Mesenteric fat pad (tissue), 1 donor: ENCODE measurements at regions not wholly inside any gene's neighbourhood (a gene's known extent, or its start where the extent isn't known, plus 50 kb on each side); places are given as distances from the start of the nearest gene placed in this dataset.

Experiments
- DNase-seq: peaks from one replicate; pipeline ENCODE4 v3.0.0-alpha.2; 2020; ENCODE audit warnings: low spot score
- donor health status: DM: yes; HTN: yes; CAD: no.

- no peak for DNase-seq
Measured at GRCh38 chr4:181578911-181579310, 664.3 kb upstream of the TENM3 start.

- no peak for DNase-seq
Measured at GRCh38 chr4:181579486-181579885, 663.7 kb upstream of the TENM3 start.

GRCh38 chr4:181581983-181582382 lies 661.2 kb upstream of the TENM3 start:
- no peak for DNase-seq

DNA sequence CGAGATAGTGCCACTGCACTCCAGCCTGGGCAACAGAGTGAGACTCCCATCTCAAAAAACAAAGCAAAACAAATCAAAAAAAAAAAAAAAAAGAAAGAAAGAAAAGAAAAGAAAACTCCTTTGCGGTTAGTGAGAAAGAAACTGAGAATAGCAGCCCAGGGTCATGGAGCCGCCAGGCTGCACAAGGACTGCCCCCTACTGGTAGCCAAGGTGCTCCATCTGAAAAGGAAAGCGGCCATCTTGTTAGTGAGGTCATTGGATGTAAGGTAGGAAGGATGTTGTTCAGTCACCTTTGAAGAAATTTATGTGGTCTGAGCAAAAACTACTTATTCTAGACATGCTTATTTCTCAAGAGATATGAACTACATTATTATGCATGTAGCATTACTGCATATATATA lies 660.6 kb upstream of the TENM3 start:
- no peak for DNase-seq

- no peak for DNase-seq
Measured at GRCh38 chr4:181588733-181589302, 654.4 kb upstream of the TENM3 start.

GRCh38 chr4:181592221-181592745 lies 650.9 kb upstream of the TENM3 start:
- no peak for DNase-seq

- DNase-seq = no peak
Measured at GRCh38 chr4:181593703-181594102, 649.5 kb upstream of the TENM3 start.

- DNase-seq = no peak
Measured at GRCh38 chr4:181594188-181594587, 649.0 kb upstream of the TENM3 start.

GRCh38 chr4:181595716-181596115 lies 647.5 kb upstream of the TENM3 start:
- no peak for DNase-seq

DNA sequence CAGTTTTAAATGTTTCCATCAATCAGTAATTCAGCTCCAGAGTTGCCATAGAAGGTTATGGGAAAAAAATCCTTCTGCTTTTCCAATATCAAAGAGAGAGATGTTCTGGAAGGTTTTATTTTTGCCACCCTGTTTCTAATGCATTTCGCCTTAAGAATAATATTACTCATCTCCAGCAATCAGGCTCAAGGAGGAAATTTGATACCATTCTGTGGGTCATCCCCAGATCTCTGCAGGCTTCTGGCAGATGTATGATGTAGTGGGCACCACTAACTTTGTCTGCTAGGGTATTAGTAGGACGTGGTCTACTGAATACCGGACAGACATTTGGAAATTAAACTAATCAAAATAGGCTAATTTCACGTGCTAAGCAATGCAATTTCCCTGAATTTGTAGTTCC lies 645.4 kb upstream of the TENM3 start:
- no peak for DNase-seq

DNA sequence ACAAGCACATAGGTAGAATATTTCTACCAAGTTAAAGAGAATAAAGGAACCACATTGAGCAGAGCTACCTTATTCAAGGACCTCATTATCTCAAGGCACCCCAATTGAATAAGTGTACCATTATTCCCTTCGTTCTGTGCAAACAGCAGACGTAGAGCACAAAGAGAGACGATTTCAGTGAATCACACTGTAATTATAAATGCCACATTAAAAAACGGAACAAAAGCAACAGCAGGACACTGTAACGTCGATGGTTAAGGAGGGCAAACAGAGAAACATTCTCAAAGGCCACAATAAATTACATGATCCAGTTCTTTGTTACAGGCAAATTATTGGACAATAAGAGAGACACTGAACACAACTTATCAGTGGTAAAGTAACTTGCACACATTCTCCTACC lies 644.1 kb upstream of the TENM3 start:
- DNase-seq = no peak

DNA sequence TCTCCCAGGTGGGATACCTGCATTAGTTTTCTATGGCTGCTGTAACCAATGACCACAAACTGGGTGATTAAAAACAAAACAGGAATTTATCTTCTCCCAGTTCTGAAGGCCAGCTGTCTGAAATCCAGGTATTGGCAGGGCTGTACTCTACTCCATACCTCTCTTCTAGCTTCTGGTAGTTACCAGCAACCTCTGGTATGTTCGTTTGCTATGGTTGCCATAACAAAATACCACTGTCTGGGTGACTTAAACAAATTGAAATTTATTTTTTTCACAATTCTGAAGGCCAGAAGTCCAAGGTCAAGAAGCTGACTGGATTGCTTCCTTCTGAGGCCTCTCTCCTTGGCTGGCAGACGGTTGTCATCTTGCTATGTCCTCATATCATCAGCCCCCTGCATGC lies 642.1 kb upstream of the TENM3 start:
- no peak for DNase-seq

DNA sequence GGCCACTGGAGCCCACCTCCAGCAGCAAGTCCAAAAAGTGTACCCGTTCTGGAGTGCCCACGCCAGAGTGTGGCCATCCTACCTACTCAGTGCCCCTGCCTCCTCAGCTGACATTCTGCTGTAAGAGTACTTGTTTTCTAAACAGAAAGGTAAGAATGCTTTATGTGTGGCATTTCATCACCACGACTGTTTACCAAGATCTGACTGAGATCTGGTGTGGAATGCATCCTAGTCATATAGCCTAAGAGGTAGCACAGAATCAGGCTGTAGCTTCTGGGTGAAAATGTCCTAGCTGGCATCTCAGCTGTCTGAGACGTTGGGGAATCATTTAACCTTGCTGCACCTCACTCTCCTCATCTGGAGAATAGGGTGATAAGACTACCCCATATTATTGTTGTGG lies 638.7 kb upstream of the TENM3 start:
- no peak for DNase-seq

DNA sequence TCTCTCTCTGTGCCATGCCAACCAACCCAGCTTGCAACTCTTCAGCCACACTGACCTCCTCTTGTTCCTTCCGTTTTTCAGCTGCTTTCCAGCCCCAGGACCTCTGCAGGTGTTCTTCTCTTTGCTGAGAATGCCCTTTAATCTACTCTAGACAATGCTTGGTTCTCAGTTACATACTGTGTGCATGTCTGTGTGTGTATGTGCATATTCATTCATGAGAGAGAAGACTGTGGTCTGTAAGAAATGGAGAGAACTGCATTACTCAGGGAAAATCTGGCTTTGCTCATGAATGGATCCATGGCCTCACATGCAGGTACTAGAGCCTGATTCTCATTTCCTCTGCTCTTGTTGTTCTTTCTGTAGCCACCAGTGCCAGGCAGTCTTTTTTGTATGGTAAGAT lies 636.9 kb upstream of the TENM3 start:
- DNase-seq = no peak

DNA sequence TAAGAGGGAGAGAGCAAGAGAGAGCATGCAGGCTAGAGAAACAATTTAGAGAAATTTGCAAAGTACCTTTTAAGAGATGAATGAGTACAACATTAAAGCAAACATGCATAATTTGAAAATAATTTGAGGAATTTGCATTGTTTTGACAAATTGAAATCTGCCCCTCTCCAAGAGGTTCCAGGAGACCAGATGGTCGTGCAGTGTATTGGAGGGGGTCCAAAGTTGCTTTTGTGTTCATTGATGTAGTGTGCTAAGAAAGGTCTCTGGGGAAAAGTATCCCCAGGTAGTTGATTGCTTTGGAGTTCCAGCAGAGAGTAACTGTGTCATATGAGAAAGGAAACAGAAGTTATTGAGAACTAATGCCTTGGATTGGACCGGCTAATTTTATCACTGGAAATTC lies 635.0 kb upstream of the TENM3 start:
- no peak for DNase-seq

GRCh38 chr4:181611033-181611711 lies 632.0 kb upstream of the TENM3 start:
- no peak for DNase-seq

DNA sequence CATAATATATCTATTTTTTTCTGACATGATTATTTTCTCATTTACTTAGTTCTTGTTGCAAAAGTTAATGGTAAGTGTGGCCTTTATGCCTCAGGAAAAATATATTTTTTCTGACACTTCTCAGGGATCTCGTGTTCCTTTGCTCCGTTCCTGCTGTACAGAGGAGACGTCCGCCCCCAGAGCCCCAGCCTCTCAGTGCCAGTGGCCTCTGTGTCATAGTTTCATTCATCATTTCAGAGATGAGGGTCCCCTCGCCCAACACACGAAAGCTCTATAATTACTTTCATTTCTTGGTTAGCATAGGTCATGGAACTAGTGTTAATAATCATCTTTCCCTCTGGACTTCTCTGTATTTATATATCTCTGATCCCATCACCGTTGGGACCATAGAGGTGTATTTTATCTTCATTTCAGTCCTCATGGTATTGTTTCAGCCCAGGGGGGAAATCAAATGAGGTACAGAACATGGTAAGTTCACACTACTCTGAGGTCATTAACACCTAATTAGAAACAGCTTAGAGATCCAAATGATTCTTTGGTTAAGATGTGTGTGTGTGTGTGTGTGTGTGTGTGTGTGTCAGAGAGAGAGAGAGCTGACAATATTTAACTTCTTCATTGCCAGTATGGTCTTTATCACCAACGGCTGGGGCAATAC lies 631.1 kb upstream of the TENM3 start:
- DNase-seq = no peak

DNA sequence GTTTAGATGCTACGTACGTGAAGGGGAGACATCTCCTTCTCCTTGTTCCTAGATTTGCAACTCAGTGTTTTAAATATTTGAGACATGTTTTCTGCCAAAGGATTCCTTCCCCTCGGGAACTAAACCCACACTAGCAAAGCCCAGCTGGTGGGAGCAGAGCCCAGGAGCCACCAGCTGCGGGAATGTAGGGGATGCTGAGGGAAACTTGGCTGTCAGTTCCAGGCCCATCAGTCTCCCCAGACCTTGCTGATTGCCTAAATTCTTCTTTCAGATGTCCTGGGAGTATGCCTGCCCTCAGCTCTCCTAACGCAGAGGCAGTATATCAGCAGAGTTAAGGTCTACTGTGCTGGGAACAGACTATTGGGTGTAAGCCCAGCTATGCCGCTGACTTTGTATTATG lies 630.0 kb upstream of the TENM3 start:
- no peak for DNase-seq

DNA sequence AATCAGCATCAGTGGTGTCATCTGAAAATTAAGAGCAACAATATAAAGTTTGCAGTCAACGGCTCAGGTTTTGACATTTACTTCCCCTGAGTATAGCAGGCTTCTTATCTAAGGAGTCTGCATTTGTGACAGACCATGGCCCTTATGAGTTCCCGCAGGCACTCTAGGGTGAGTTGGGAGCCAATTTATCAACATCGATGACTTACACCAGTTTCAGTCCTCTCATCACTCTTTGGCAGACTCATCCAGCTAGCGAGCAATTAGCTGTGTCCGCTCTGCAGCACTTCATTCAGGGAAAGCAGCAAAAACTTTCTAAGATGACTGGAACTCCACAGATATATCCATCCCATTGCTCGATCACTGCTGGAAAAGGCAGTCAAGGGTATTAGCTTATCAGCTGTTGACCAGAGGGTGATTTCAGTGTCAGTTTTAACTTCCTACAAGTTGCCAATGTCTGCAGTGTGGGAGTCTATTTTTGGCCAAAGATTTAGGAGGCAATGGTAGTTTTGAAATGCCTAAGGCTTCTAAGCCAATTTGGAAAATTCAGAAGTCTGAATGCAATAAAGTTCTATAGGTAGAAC lies 625.1 kb upstream of the TENM3 start:
- DNase-seq = no peak

GRCh38 chr4:181618896-181619295 lies 624.3 kb upstream of the TENM3 start:
- DNase-seq = no peak

GRCh38 chr4:181619651-181620050 lies 623.6 kb upstream of the TENM3 start:
- no peak for DNase-seq
